HCT116 (cell line): ENCODE measurements at regions not wholly inside any gene's neighbourhood (a gene's known extent, or its start where the extent isn't known, plus 50 kb on each side); places are given as distances from the start of the nearest gene placed in this dataset.
A peak's percentile ranks its signal among the peaks of the same experiment; 100 is the strongest.

Experiments
- ATAC-seq: fragments of 200-7000 bp; cut with Tn5 transposase; 2 replicates; pipeline ENCODE4 v1.9.1; 2020; ENCODE audit warnings: mild to moderate bottlenecking, moderate library complexity
- BruUV-seq: library from RNA; stranded (reverse); fragments of 400-500 nt; replicated peaks from 2 replicates; lab custom pipeline; 2021; lab: Mats Ljungman, UMichigan
- CTCF ChIA-PET: fragments of 300-600 bp; sonication (Branson Sonifier 250); formaldehyde crosslinking; loops from one replicate; lab custom pipeline; 2021; ENCODE audit warnings: antibody characterized with exemption; lab: Charles Lee
- POLR2A ChIA-PET: fragments of 300-600, 350-600 bp; sonication (Branson Sonifier 250); formaldehyde crosslinking; loops from one replicate; lab custom pipeline; 2021; ENCODE audit warnings: antibody characterized with exemption; lab: Charles Lee
- RAD21 ChIA-PET, 2 experiments: fragments of 300-600 bp; sonication (Branson Sonifier 250); formaldehyde crosslinking; loops; one replicate each; lab custom pipeline; 2023; ENCODE audit warnings: low total read pairs in 2 of 2; ENCODE audit not compliant: uncharacterized antibody in 2 of 2, unreplicated experiment in 2 of 2, low non-redundant PET in 1 of 2; lab: Charles Lee
- DNase-seq: peaks from one replicate; pipeline ENCODE4 v3.0.0-alpha.2; 2010; ENCODE audit warnings: low read depth, low spot score
- H2AFZ ChIP-seq: fragments of 200-600 bp; shearing (Covaris generic), sonication (generic); 2 replicates; pipeline ENCODE4 v1.6.1; 2017; ENCODE audit warnings: low read depth, mixed run types, mixed read lengths, antibody characterized with exemption, low read length; ENCODE audit not compliant: poor library complexity, severe bottlenecking
- H3K27ac ChIP-seq: 2 replicates; pipeline ENCODE4 v1.5.1; 2012; ENCODE audit warnings: low read depth, low read length
- H3K27me3 ChIP-seq: fragments of 200-600 bp; sonication (generic); 2 replicates; pipeline ENCODE4 v1.6.1; 2016; ENCODE audit warnings: mixed run types, low read length, mixed read lengths; ENCODE audit not compliant: insufficient read depth
- H3K36me3 ChIP-seq, 2 experiments: fragments of 200-500 bp in 1 of 2; fragments of 200-600 bp in 1 of 2; sonication (Bioruptor generic) in 1 of 2; sonication (generic) in 1 of 2; 2 replicates each; pipeline versions ENCODE4 v1.5.1 to v1.6.1; 2014 to 2016; ENCODE audit warnings: low read length in 2 of 2, inconsistent platforms in 1 of 2, mixed read lengths in 1 of 2, mixed run types in 1 of 2; ENCODE audit not compliant: insufficient read depth in 2 of 2, control insufficient read depth in 1 of 2
- H3K4me1 ChIP-seq, 2 experiments: fragments of 200-600 bp in 1 of 2; sonication (generic) in 1 of 2; 2 replicates each; pipeline versions ENCODE4 v1.5.1 to v1.6.1; 2012 to 2017; ENCODE audit warnings: low read length in 2 of 2, inconsistent platforms in 1 of 2, mild to moderate bottlenecking in 1 of 2, mixed read lengths in 1 of 2, mixed run types in 1 of 2, moderate library complexity in 1 of 2; ENCODE audit not compliant: insufficient read depth in 2 of 2, control insufficient read depth in 1 of 2
- H3K4me2 ChIP-seq: fragments of 200-600 bp; sonication (generic); 2 replicates; pipeline ENCODE4 v1.6.1; 2017; ENCODE audit warnings: mixed run types, low read length, mixed read lengths
- H3K4me3 ChIP-seq, 2 experiments: fragments of 200-600 bp in 1 of 2; sonication (generic) in 1 of 2; replicated peaks in 1 of 2; 2 replicates each; pipeline ENCODE4 v1.5.1; 2011 to 2016; ENCODE audit warnings: low read length in 2 of 2, control low read depth in 1 of 2, low read depth in 1 of 2, mild to moderate bottlenecking in 1 of 2, mixed read lengths in 1 of 2, mixed run types in 1 of 2
- H3K79me2 ChIP-seq: fragments of 200-600 bp; sonication (generic); 2 replicates; pipeline ENCODE4 v1.6.1; 2017; ENCODE audit warnings: mild to moderate bottlenecking, mixed run types, low read length, moderate library complexity, mixed read lengths; ENCODE audit not compliant: insufficient read depth
- H3K9ac ChIP-seq: fragments of 200-600 bp; sonication (generic); 2 replicates; pipeline ENCODE4 v1.6.1; 2016; ENCODE audit warnings: low read length, mixed read lengths
- H3K9me2 ChIP-seq: fragments of 200-600 bp; sonication (generic), shearing (Covaris generic); 2 replicates; pipeline ENCODE4 v1.6.1; 2017; ENCODE audit warnings: mixed run types, mild to moderate bottlenecking, moderate library complexity; ENCODE audit not compliant: insufficient read depth
- H3K9me3 ChIP-seq, 2 experiments: fragments of 200-500 bp in 1 of 2; fragments of 200-600 bp in 1 of 2; sonication (Bioruptor generic) in 1 of 2; sonication (generic) in 1 of 2; 2 replicates each; pipeline ENCODE4 v1.6.1; 2014 to 2017; ENCODE audit warnings: low read length in 2 of 2, mixed read lengths in 2 of 2, inconsistent platforms in 1 of 2, low read depth in 1 of 2, mild to moderate bottlenecking in 1 of 2, mixed run types in 1 of 2, moderate library complexity in 1 of 2; ENCODE audit not compliant: control insufficient read depth in 1 of 2, insufficient read depth in 1 of 2
- H4K20me1 ChIP-seq: fragments of 200-600 bp; sonication (generic), shearing (Covaris generic); 2 replicates; pipeline ENCODE4 v1.6.1; 2017; ENCODE audit warnings: mixed run types, mild to moderate bottlenecking, moderate library complexity; ENCODE audit not compliant: insufficient read depth
- CEBPB ChIP-seq: IDR thresholded peaks from 2 replicates; pipeline ENCODE4 v1.6.1; 2012; ENCODE audit warnings: low read depth
- EZH2 ChIP-seq: fragments of 200-600 bp; sonication (generic); IDR thresholded peaks from 2 replicates; pipeline ENCODE4 v1.6.1; 2017; ENCODE audit warnings: antibody characterized with exemption, mixed run types
- FOSL1 ChIP-seq: IDR thresholded peaks from 2 replicates; pipeline ENCODE4 v1.6.1; 2012; ENCODE audit warnings: low read depth
- JUND ChIP-seq: IDR thresholded peaks from 2 replicates; pipeline ENCODE4 v1.6.1; 2012
- POLR2A ChIP-seq: IDR thresholded peaks from 2 replicates; pipeline ENCODE4 v1.7.0; 2011; ENCODE audit warnings: borderline replicate concordance; ENCODE audit not compliant: insufficient read depth, insufficient read length; ENCODE audit errors: extremely low read depth
- SRF ChIP-seq: IDR thresholded peaks from 2 replicates; pipeline ENCODE4 v1.6.1; 2012; ENCODE audit warnings: low read depth
- YY1 ChIP-seq: IDR thresholded peaks from 2 replicates; pipeline ENCODE4 v1.6.1; 2011; ENCODE audit warnings: low read length, low read depth, moderate library complexity, mild to moderate bottlenecking; ENCODE audit not compliant: insufficient replicate concordance; ENCODE audit errors: extremely low read depth
- ZFX ChIP-seq: fragments of 450-650 bp; IDR thresholded peaks from 2 replicates; pipeline ENCODE4 v1.6.1; 2017
- intact Hi-C: fragments of 100-400 bp; cut with micrococcal nuclease; formaldehyde crosslinking; loops from 2 replicates; pipeline ENCODE4 v1.10.0; 2022
- TF ChIP-seq, protein P1 (sequence below): IDR thresholded peaks from 2 replicates; pipeline ENCODE4 v1.6.1; 2012; ENCODE audit warnings: low read depth
- TF ChIP-seq, protein P2 (sequence below), 3 experiments: fragments of 200-600 bp in 1 of 3; sonication (generic) in 1 of 3; IDR thresholded peaks in 2 of 3; conservative IDR thresholded peaks in 1 of 3; 2 replicates each; pipeline ENCODE4 v1.5.1; 2012 to 2017; ENCODE audit warnings: low read depth in 2 of 3, low read length in 2 of 3, antibody characterized with exemption in 1 of 3, borderline replicate concordance in 1 of 3, control low read depth in 1 of 3, mild to moderate bottlenecking in 1 of 3, mixed read lengths in 1 of 3, mixed run types in 1 of 3, moderate library complexity in 1 of 3; ENCODE audit not compliant: insufficient read depth in 1 of 3
- TF ChIP-seq, protein P3 (sequence below): IDR thresholded peaks from 2 replicates; pipeline ENCODE4 v1.6.1; 2011; ENCODE audit warnings: mild to moderate bottlenecking, low read length, moderate library complexity; ENCODE audit not compliant: insufficient replicate concordance; ENCODE audit errors: extremely low read depth
- TF ChIP-seq, protein P4 (sequence below): IDR thresholded peaks from 2 replicates; pipeline ENCODE4 v1.6.1; 2012

DNA sequence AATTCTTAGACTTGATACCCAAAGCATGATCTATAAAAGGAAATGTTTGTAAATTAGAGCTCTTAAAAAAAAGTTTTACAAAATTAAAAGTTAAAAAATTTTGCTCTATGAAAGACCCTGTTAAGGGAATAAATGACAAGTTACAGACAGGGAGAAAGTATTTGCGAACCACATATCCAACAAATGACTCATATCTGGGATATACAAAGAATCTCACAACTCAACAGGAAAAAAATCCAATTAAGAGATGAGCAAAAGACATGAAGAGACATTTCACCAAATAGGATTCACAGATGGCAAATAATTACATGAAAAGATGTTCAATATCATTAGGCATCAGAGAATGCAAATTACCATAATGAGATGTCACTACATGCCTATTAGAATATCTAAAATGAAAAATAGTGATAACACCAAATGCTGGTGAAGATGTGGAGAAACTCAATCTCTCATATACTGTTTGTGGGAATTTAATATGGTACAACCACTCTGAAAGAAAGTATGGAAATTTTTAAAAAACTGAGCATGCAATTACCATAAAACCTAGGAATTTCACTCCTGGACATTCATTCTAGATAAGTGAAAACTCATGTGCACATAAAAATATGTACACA, 100.8 kb upstream of the EOLA2 start:
- no TSS peak for BruUV-seq
- intact Hi-C loops: loop anchor here (10.0 kb wide), 1 partner anchor 326 kb away; the partner anchor contains the start of gene MAMLD1
- no peak for DNase-seq
- no peaks in the 10 kb centered on the region for H3K9me3 ChIP-seq
- RAD21 ChIA-PET: no interaction called here
- H3K27me3 ChIP-seq: no peaks in the 10 kb centered on the region
- CTCF ChIA-PET: no interaction called here
- H2AFZ ChIP-seq: no peak overlapping the region
- no peak overlapping the region for H3K9ac ChIP-seq
- H4K20me1 ChIP-seq: no peaks in the 10 kb centered on the region
- H3K9me2 ChIP-seq: no peaks in the 10 kb centered on the region
- peak; percentile 18; the same call in 1 of the 2 replicates for TF ChIP-seq JUND
- TF ChIP-seq FOSL1: peak; percentile 55; the same call in 1 of the 2 replicates
- TF ChIP-seq CEBPB: no peak
- POLR2A ChIA-PET: no interaction called here
- H3K27ac ChIP-seq: no peak overlapping the region; the same call in 1 of the 2 replicates
- no peaks in the 10 kb centered on the region for H3K79me2 ChIP-seq
- ATAC-seq: no peak
- peaks cover 36 to 47% of the 10 kb centered on the region in 2 experiments for H3K4me1 ChIP-seq
- no peak overlapping the region for H3K4me3 ChIP-seq
- H3K4me2 ChIP-seq: peak overlapping the region; percentile 51
- H3K36me3 ChIP-seq: no peaks in the 10 kb centered on the region

DNA sequence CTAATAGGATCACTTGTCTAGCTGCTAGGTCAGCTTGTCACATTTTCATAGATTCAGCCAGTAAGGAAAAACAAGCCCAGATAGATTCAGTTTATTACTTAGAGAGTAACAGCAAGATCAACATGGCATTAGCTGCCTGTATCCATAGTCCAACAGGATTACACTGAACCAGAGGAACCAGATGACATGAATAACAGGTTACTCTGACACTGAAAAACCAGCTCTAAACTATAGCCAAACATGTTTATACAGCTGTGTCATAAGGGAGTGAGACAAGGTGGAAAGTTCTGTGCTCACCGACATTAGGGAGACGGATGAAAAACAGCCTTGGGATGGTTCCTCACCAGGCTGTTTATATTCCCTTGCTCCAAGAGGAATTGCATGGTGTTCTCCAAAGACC, 102.9 kb upstream of the EOLA2 start:
- no peak for DNase-seq
- H3K9me2 ChIP-seq: no peaks in the 10 kb centered on the region
- H3K27ac ChIP-seq: no peak overlapping the region
- BruUV-seq: no TSS peak
- ChIA-PET POLR2A (interaction anchor here (1.1 kb wide), 1 partner anchor 10 kb away, joined by 3 read pairs; no protein-coding TSS in a partner anchor), CTCF (no interaction called here), RAD21 (no interaction called here)
- no peak overlapping the region for H3K4me3 ChIP-seq
- H2AFZ ChIP-seq: no peak overlapping the region
- H3K79me2 ChIP-seq: no peaks in the 10 kb centered on the region
- peaks cover 28 to 38% of the 10 kb centered on the region in 2 experiments for H3K4me1 ChIP-seq
- no peaks in the 10 kb centered on the region for H4K20me1 ChIP-seq
- ATAC-seq: no peak
- H3K36me3 ChIP-seq: no peaks in the 10 kb centered on the region
- no peaks in the 10 kb centered on the region for H3K27me3 ChIP-seq
- no peak overlapping the region for H3K9ac ChIP-seq
- no peak overlapping the region for H3K4me2 ChIP-seq
- H3K9me3 ChIP-seq: no peaks in the 10 kb centered on the region
- intact Hi-C loops: no loop called here
- TF ChIP-seq, protein P1, sequence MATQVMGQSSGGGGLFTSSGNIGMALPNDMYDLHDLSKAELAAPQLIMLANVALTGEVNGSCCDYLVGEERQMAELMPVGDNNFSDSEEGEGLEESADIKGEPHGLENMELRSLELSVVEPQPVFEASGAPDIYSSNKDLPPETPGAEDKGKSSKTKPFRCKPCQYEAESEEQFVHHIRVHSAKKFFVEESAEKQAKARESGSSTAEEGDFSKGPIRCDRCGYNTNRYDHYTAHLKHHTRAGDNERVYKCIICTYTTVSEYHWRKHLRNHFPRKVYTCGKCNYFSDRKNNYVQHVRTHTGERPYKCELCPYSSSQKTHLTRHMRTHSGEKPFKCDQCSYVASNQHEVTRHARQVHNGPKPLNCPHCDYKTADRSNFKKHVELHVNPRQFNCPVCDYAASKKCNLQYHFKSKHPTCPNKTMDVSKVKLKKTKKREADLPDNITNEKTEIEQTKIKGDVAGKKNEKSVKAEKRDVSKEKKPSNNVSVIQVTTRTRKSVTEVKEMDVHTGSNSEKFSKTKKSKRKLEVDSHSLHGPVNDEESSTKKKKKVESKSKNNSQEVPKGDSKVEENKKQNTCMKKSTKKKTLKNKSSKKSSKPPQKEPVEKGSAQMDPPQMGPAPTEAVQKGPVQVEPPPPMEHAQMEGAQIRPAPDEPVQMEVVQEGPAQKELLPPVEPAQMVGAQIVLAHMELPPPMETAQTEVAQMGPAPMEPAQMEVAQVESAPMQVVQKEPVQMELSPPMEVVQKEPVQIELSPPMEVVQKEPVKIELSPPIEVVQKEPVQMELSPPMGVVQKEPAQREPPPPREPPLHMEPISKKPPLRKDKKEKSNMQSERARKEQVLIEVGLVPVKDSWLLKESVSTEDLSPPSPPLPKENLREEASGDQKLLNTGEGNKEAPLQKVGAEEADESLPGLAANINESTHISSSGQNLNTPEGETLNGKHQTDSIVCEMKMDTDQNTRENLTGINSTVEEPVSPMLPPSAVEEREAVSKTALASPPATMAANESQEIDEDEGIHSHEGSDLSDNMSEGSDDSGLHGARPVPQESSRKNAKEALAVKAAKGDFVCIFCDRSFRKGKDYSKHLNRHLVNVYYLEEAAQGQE: no peak
- no peak for TF ChIP-seq SRF
- TF ChIP-seq JUND: no peak
- TF ChIP-seq, protein P2, sequence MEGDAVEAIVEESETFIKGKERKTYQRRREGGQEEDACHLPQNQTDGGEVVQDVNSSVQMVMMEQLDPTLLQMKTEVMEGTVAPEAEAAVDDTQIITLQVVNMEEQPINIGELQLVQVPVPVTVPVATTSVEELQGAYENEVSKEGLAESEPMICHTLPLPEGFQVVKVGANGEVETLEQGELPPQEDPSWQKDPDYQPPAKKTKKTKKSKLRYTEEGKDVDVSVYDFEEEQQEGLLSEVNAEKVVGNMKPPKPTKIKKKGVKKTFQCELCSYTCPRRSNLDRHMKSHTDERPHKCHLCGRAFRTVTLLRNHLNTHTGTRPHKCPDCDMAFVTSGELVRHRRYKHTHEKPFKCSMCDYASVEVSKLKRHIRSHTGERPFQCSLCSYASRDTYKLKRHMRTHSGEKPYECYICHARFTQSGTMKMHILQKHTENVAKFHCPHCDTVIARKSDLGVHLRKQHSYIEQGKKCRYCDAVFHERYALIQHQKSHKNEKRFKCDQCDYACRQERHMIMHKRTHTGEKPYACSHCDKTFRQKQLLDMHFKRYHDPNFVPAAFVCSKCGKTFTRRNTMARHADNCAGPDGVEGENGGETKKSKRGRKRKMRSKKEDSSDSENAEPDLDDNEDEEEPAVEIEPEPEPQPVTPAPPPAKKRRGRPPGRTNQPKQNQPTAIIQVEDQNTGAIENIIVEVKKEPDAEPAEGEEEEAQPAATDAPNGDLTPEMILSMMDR (IDR thresholded peaks at IDR 0.05 in 2 of 3, conservative IDR thresholded peaks at IDR 0.05 in 1 of 3; ENCODE audit: borderline replicate concordance in 1 of 3, insufficient read depth in 1 of 3, low read depth in 2 of 3, low read length in 2 of 3): no peak
- no peak for TF ChIP-seq ZFX
- TF ChIP-seq, protein P3, sequence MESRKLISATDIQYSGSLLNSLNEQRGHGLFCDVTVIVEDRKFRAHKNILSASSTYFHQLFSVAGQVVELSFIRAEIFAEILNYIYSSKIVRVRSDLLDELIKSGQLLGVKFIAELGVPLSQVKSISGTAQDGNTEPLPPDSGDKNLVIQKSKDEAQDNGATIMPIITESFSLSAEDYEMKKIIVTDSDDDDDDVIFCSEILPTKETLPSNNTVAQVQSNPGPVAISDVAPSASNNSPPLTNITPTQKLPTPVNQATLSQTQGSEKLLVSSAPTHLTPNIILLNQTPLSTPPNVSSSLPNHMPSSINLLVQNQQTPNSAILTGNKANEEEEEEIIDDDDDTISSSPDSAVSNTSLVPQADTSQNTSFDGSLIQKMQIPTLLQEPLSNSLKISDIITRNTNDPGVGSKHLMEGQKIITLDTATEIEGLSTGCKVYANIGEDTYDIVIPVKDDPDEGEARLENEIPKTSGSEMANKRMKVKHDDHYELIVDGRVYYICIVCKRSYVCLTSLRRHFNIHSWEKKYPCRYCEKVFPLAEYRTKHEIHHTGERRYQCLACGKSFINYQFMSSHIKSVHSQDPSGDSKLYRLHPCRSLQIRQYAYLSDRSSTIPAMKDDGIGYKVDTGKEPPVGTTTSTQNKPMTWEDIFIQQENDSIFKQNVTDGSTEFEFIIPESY: no peak
- TF ChIP-seq, protein P4, sequence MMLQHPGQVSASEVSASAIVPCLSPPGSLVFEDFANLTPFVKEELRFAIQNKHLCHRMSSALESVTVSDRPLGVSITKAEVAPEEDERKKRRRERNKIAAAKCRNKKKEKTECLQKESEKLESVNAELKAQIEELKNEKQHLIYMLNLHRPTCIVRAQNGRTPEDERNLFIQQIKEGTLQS: no peak
- no peak for TF ChIP-seq YY1
- TF ChIP-seq EZH2: no peak
- TF ChIP-seq POLR2A: no peak
